Duodenal mucosa (tissue), 2 donors: ENCODE measurements at regions not wholly inside any gene's neighbourhood (a gene's known extent, or its start where the extent isn't known, plus 50 kb on each side); places are given as distances from the start of the nearest gene placed in this dataset.

ENCODE experiments used
- H3K27ac ChIP-seq: one replicate; pipeline ENCODE4 v1.7.0; 2013; ENCODE audit warnings: low read depth, low read length
- H3K27me3 ChIP-seq, 2 donors: one replicate each; pipeline ENCODE4 v1.7.0; 2013; ENCODE audit warnings: low read length in 2 of 2, control low read depth in 1 of 2; ENCODE audit not compliant: insufficient read depth in 2 of 2, control insufficient read depth in 1 of 2
- H3K36me3 ChIP-seq, 2 donors: one replicate each; pipeline ENCODE4 v1.7.0; 2013; ENCODE audit warnings: low read length in 2 of 2, control low read depth in 1 of 2; ENCODE audit not compliant: insufficient read depth in 2 of 2, control insufficient read depth in 1 of 2
- H3K4me1 ChIP-seq, 2 donors: one replicate each; pipeline ENCODE4 v1.7.0; 2013; ENCODE audit warnings: low read length in 2 of 2, control low read depth in 1 of 2; ENCODE audit not compliant: insufficient read depth in 2 of 2, control insufficient read depth in 1 of 2
- H3K4me3 ChIP-seq, 2 donors: one replicate each; pipeline ENCODE4 v1.7.0; 2013; ENCODE audit warnings: low read length in 2 of 2, low read depth in 1 of 2
- H3K9ac ChIP-seq, 2 donors: one replicate each; pipeline ENCODE4 v1.7.0; 2013; ENCODE audit warnings: low read length in 2 of 2, low read depth in 1 of 2
- H3K9me3 ChIP-seq, 2 donors: one replicate each; pipeline ENCODE4 v1.7.0; 2013; ENCODE audit warnings: low read length in 2 of 2, control low read depth in 1 of 2; ENCODE audit not compliant: control insufficient read depth in 1 of 2

GRCh38 chr9:90086101-90086511, 481.3 kb downstream of the GADD45G start:
- H3K36me3 ChIP-seq, result no peaks in the 10 kb centered on the region
- H3K9ac ChIP-seq, result no peak overlapping the region
- peaks cover 0 to 3% of the 10 kb centered on the region in 2 donors for H3K4me1 ChIP-seq
- H3K27ac ChIP-seq, result no peak overlapping the region
- H3K27me3 ChIP-seq, result no peaks in the 10 kb centered on the region
- no peak overlapping the region for H3K4me3 ChIP-seq
- H3K9me3 ChIP-seq, result no peaks in the 10 kb centered on the region

- Histone ChIP-seq H3K4me3 (no peak overlapping the region), H3K9ac (no peak overlapping the region), H3K27me3 (no peaks in the 10 kb centered on the region), H3K4me1 (peaks cover 0 to 8% of the 10 kb centered on the region in 2 donors), H3K36me3 (no peaks in the 10 kb centered on the region), H3K9me3 (no peaks in the 10 kb centered on the region), H3K27ac (no peak overlapping the region)
Measured at GRCh38 chr9:90088434-90088833, 483.6 kb downstream of the GADD45G start.

DNA sequence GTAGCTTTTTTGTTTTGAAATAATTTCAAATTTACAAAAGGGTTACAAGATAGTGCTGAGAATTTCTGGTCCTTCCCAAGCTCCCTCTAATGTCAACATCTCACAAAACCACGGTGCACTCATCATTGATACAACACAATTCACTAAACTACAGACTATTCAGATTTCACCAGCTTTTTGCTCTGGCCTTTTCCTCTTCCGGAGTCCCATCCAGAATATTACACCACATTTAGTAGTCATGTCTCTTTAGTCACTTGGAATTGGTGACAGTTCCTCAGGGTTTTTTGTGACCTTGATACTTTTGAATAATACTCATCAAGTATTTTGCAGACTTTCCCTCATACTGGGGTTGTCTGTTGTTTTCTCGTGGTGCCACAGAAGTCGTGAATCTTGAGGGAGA, 484.0 kb downstream of the GADD45G start:
- Histone ChIP-seq H3K4me1 (peaks cover 0 to 8% of the 10 kb centered on the region in 2 donors), H3K9me3 (no peaks in the 10 kb centered on the region), H3K27ac (no peak overlapping the region), H3K4me3 (no peak overlapping the region), H3K9ac (no peak overlapping the region), H3K36me3 (no peaks in the 10 kb centered on the region), H3K27me3 (no peaks in the 10 kb centered on the region)

DNA sequence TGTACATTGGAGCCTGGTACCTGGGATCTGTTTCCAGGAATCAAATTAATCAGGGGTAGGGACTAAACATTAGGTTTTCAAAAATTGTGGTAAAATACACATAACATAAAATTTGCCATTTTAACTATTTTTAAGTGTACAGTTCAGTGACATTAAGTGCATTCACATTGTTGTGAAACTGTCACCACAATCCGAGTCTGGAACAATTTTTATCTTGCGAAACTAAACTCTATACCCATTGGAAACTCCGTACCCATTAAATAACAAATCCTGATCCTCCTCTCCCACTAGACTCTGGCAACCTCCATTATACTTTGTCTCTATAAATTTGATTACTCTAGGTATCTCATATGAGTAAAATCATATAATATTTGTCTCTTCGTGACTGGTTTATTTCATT, 486.2 kb downstream of the GADD45G start:
- no peak overlapping the region for H3K9ac ChIP-seq

GRCh38 chr9:90092508-90092907, 487.7 kb downstream of the GADD45G start:
- no peaks in the 10 kb centered on the region for H3K9me3 ChIP-seq

More for the DNA sequence above, 486.2 kb downstream of the GADD45G start:
- H3K9me3 ChIP-seq, result no peaks in the 10 kb centered on the region
- H3K4me3 ChIP-seq, result no peak overlapping the region
- H3K27ac ChIP-seq, result no peak overlapping the region
- H3K4me1 ChIP-seq, result peaks cover 5 to 8% of the 10 kb centered on the region in 2 donors
- H3K27me3 ChIP-seq, result no peaks in the 10 kb centered on the region
- H3K36me3 ChIP-seq, result no peaks in the 10 kb centered on the region

DNA sequence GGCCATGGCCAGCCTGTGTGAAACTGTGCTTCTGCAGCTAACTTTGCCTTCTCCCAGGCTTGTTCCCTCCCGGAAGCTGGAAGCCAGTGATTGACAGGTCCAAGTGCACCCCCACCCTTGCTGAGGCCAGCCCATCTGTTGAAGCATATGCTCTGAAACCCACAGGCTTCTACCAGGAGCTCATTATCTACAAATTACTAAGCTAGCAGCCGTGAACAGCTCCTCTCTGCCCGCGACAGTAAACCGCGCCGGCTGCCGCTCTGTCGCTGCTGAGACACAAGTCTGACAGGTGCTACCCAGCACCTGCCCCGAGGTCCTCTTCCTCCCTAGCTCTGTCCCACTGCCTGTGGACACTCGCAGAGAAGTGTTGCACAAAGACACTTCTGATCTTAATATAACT, 490.9 kb downstream of the GADD45G start:
- Histone ChIP-seq H3K27ac (no peak overlapping the region), H3K9ac (no peak overlapping the region)

More at GRCh38 chr9:90092508-90092907, 487.7 kb downstream of the GADD45G start:
- H3K4me1 ChIP-seq, result peaks cover 7 to 8% of the 10 kb centered on the region in 2 donors
- no peaks in the 10 kb centered on the region for H3K27me3 ChIP-seq
- no peak overlapping the region for H3K9ac ChIP-seq
- H3K36me3 ChIP-seq, result no peaks in the 10 kb centered on the region
- no peak overlapping the region for H3K4me3 ChIP-seq
- no peak overlapping the region for H3K27ac ChIP-seq

GRCh38 chr9:90097237-90097636, 492.4 kb downstream of the GADD45G start:
- Histone ChIP-seq H3K27ac (no peak overlapping the region), H3K9ac (no peak overlapping the region), H3K4me1 (peaks cover 10 to 12% of the 10 kb centered on the region in 2 donors), H3K27me3 (no peaks in the 10 kb centered on the region), H3K9me3 (no peaks in the 10 kb centered on the region), H3K36me3 (no peaks in the 10 kb centered on the region), H3K4me3 (no peak overlapping the region)

More for the DNA sequence above, 490.9 kb downstream of the GADD45G start:
- H3K27me3 ChIP-seq, result no peaks in the 10 kb centered on the region
- H3K4me3 ChIP-seq, result no peak overlapping the region
- peaks cover 7 to 8% of the 10 kb centered on the region in 2 donors for H3K4me1 ChIP-seq
- H3K9me3 ChIP-seq, result no peaks in the 10 kb centered on the region
- no peaks in the 10 kb centered on the region for H3K36me3 ChIP-seq

DNA sequence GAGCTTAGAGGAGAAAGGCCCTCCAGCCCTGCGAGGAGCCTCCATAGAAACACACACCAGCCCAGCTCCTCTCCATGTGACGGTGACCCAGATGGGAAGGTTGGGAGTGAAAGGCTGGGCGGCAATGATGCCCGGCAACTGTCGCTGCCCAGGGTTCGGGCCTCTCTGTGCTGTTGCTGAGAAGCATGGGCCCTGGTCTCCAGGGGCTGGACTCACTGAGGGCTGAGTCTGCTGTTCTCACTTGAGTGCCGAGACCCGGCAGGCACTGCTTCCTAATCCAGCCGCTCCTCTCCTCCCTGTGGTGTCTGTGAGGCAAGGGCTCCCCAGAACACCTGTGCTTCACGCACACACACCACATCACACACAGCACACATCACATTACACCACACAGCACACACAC, 493.6 kb downstream of the GADD45G start:
- H3K4me3 ChIP-seq, result no peak overlapping the region
- no peaks in the 10 kb centered on the region for H3K27me3 ChIP-seq
- H3K36me3 ChIP-seq, result no peaks in the 10 kb centered on the region
- no peak overlapping the region for H3K27ac ChIP-seq
- H3K4me1 ChIP-seq, result peaks cover 7 to 14% of the 10 kb centered on the region in 2 donors
- no peak overlapping the region for H3K9ac ChIP-seq
- H3K9me3 ChIP-seq, result no peaks in the 10 kb centered on the region

DNA sequence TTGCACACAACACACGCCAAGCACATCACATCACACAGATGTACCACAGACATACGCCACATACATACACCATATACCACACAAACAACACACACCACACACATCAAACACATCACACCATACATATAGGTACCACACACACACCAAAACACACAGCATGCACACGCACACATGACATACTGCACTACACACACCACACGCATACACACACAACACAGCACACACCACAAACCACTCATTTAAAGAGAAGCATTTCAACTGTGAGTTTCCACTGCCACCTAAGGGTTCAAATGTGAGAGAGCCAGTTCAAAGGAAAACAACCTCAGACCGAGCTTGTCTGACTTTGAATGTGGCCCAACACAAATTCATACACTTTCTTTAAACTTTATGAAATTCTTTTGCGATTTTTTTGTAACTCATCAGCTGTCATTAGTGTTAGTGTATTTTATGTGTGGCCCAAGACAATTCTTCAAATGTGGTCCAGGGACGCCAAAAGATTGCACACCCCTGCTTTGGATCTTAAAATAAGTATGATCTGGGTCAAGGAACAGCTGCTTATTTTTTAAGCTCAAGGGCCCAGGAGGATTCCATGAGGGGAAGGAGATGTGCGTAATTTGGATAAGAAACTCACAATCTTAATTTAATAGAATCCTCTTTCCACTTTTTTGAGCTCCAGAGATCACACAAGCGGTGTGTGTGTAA, 494.6 kb downstream of the GADD45G start:
- Histone ChIP-seq H3K4me1 (peaks cover 7 to 14% of the 10 kb centered on the region in 2 donors), H3K4me3 (no peak overlapping the region), H3K27ac (no peak overlapping the region), H3K9ac (no peak overlapping the region), H3K36me3 (no peaks in the 10 kb centered on the region), H3K9me3 (no peaks in the 10 kb centered on the region), H3K27me3 (no peaks in the 10 kb centered on the region)

GRCh38 chr9:90100014-90100413, 495.2 kb downstream of the GADD45G start:
- Histone ChIP-seq H3K9me3 (no peaks in the 10 kb centered on the region), H3K4me3 (no peak overlapping the region), H3K27me3 (no peaks in the 10 kb centered on the region), H3K4me1 (peaks cover 7 to 14% of the 10 kb centered on the region in 2 donors), H3K36me3 (no peaks in the 10 kb centered on the region), H3K9ac (no peak overlapping the region), H3K27ac (no peak overlapping the region)
